ENCODE measurements at regions not wholly inside any gene's neighbourhood (a gene's known extent, or its start where the extent isn't known, plus 50 kb on each side); places are given as distances from the start of the nearest gene placed in this dataset.

- no peak for TF ChIP-seq REST (IDR thresholded peaks at IDR 0.05; ENCODE audit: insufficient read depth in 1 of 2, low read depth in 2 of 2, low read length in 2 of 2)
- TF ChIP-seq POLR2AphosphoS5 (IDR thresholded peaks at IDR 0.05; ENCODE audit: low read depth, low read length) = no peak
- TF ChIP-seq SIN3A (IDR thresholded peaks at IDR 0.05; ENCODE audit: borderline replicate concordance, insufficient read depth, low read length) = no peak
- no peak for TF ChIP-seq TAF1 (IDR thresholded peaks at IDR 0.05; ENCODE audit: borderline replicate concordance, insufficient read depth, low read length)
- TF ChIP-seq FOXP2 (optimal IDR thresholded peaks at IDR 0.05; ENCODE audit: borderline replicate concordance, extremely low read depth, extremely low read length, insufficient read depth) = no peak
Measured at GRCh38 chrX:122241959-122242358, 942.1 kb upstream of the GRIA3 start.

All from PFSK-1 (cell line).